HG03558 (cell line): ENCODE measurements at regions not wholly inside any gene's neighbourhood (a gene's known extent, or its start where the extent isn't known, plus 50 kb on each side); places are given as distances from the start of the nearest gene placed in this dataset.
"Not testable (repeated sequence)": the region's sequence is repeated elsewhere in the genome, so short reads cannot be mapped to it uniquely, and the experiment has no call there.

Experiments
- ATAC-seq: cut with Tn5 transposase; IDR thresholded peaks from one replicate; pipeline ENCODE4 v1.9.1; 2021; ENCODE audit warnings: moderate number of reproducible peaks; ENCODE audit not compliant: unreplicated experiment; ENCODE audit errors: extremely low read depth

GRCh38 chr2:4219571-4219970 lies 516.2 kb downstream of the DCDC2C start:
- ATAC-seq: no peak

DNA sequence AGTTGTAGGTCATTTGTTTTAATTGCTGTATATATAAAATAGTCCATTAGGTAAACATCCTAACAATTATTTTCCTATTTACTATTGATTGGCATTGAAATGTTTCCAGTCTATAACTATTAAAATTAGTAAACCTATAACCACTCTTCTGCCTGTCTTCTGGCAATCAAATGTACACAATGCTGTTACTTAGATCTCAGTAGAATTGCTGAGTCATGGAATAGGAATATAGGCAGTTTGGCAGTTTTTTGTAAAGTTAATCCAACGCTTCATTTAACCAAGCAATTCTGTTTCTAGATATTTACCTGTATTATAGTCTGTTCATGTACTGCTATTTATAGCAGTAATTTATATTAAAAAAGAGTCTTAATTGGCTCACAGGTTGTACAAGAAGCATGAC lies 518.1 kb downstream of the DCDC2C start:
- ATAC-seq: no peak

DNA sequence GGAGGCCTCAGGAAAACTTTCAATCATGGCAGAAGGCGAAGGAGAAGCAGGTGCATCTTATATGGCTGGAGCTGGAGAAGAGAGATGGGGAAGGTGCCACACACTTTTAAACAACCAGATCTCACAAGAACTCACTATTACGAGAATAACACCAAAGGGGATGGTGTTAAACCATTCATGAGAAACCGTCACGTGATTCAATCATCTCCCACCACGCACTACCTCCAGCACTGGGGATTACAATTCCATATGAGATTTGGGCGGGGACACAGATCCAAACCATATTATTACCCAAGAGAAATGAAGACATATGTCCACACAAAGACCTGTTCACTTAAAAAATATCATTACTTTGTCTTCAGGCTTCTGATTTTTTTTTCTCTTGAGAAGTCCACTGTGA lies 518.5 kb downstream of the DCDC2C start:
- no peak for ATAC-seq

- ATAC-seq: not testable (repeated sequence)
Observed at GRCh38 chr2:4244422-4244821, 541.0 kb downstream of the DCDC2C start.

DNA sequence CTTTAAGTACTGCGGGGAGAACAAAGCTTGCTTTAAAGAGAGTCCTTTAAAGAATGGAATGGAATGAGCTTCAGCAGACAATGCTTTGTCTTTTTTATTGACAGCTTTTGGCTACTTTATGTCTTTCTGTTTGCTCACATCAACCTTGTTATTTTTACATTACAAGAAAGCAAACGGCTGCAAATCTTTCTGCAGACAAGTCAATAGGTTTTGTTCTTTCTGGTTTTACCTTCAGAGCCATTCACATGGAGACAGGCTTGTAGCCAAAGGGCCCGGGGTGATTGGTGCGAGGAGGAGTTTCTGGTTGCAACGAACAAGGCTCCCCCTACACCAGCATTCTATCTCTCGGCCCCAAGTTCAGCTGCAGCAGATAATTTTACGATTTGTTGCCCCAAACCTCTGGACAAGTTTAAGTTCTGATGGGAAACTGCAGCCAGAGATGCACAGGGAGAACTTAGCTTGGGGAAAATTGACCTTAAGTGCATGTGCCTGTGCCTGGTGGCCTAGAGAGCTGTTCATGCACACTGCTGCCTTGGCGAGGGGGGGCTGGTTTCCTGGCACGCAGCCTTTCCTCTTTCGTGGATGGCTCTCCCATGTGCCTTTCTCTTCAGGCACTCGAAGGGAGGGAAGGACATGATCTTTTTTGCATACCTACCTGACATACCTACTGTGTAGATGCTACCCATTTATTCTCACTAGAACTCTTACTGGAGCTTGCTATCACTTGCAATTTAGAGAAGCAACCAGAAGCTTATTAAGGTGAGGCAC lies 543.2 kb downstream of the DCDC2C start:
- ATAC-seq: no peak

DNA sequence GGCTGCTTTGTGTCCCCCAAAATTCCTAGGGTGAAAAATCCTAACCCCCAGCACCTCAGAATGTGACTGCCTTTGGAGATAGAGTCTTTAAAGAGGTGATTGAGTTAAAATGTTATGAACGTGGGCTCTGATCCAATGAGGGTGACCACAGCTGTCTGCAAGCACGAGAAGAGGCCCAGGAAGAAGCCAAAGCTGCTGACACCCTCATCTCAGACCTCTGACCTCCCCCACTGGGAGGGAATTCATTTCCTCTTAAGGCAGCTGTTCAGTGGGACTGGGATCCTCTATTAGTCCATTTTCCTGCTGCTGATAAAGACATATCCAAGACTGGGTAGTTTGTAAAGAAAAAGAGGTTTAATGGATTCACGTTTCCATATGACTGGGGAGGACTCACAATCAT lies 544.4 kb downstream of the DCDC2C start:
- ATAC-seq: no peak

DNA sequence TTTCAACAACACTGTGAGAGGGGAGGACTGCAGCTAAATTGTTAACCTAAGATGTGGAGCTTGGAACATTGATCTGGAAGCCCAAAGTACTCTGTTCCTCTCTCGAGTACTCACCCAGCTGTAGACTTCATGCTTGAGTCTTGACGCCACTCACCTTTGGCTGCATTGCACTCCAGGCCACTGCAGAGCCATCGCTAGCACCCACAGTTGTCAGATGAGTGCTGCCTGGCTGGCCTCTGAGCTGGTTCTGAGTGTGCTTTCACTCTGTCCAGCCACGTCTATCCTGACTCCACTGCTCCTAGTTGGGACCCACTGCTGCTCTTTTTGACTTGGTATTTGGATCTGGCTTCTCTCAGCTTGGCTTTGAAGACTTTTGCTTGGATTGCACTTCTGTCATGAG lies 552.1 kb downstream of the DCDC2C start:
- ATAC-seq: no peak

DNA sequence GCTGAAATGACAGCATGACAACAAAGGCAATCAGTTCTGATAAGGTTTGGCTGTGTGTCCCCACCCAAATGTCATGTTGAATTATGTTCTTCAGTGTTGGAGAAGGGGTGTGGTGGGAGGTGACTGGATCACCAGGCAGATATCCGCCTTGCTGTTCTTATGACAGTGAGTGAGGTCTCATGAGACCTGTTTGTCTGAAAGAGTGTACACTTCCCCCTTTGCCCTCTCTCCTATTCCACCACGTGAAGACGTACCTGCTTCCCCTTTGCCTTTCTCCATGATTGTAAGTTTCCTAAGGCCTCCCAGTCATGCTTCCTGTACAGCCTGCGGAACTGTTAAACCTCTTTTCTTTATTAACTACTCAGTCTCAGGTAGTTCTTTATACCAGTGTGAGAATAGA lies 553.0 kb downstream of the DCDC2C start:
- no peak for ATAC-seq

DNA sequence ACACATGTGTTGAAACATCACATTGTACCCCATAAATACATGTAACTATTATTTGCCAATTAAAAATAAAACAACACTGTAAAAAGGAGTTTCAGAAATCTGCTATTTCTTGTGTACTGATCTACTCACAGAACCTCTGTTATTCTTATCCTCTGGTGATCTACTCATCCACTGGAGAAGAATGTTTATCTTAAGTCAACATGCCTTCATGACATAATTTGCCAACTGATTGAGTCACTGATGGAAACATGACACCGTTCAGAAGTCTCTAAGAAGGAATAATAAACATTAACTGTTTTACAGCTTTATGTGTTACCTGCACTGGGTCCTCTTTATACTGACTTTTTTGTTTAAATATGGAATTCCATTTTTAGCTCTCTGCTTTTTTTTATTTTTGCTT lies 555.2 kb downstream of the DCDC2C start:
- ATAC-seq: no peak

- no peak for ATAC-seq
Observed at GRCh38 chr2:4265936-4266335, 562.6 kb downstream of the DCDC2C start.

DNA sequence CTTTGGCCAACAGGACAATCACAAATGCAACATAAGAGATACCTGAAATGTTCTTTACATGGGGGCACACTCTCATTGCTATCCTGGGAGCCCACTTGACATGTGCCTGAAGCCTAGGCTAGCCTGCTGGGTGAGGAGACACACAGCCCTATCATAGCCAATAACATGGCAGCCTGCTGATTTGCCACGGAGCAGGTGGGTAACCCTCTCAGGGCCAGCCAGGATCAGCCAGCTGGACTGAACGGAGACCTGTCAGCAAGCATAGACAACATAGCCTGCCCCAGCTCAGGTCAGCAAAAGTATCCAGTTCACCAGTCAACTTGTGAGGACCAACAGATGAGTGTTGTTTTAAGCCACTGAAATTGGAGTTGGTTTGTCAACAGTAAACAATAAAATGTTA lies 566.5 kb downstream of the DCDC2C start:
- no peak for ATAC-seq

DNA sequence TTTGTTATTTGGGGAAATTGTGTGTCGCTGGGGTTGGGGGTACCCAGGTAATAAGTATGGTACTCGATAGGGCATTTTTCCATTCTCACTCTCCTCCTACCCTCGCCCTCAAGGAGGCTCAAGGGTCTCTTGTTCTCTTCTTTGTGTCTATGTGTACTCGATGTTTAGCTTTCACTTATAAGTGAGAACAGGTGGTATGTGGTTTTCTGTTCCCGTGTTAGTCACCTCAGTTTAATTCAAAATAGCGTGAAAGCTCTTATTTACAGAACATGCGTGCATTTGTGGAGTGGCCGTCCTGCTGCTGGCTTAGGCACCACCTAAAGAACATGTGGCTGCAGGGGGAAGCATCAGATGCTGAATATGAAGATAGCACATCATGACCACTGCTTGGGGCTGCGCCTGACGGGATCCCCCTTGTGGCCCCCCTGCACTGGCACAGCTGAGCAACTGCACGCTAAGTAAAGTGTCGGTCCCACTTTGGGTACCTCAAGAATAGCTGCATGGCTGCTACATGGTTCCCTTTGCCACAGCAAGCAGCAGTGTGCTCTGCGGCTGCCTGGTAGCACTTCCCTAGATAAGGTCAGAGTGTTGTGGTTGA lies 569.0 kb downstream of the DCDC2C start:
- no peak for ATAC-seq

- ATAC-seq: no peak
Observed at GRCh38 chr2:4278392-4278791, 575.0 kb downstream of the DCDC2C start.

- no peak for ATAC-seq
Observed at GRCh38 chr2:4279431-4279830, 576.1 kb downstream of the DCDC2C start.

GRCh38 chr2:4291430-4291829 lies 588.1 kb downstream of the DCDC2C start:
- ATAC-seq: no peak

GRCh38 chr2:4295680-4296079 lies 592.3 kb downstream of the DCDC2C start:
- no peak for ATAC-seq

GRCh38 chr2:4300616-4301015 lies 597.2 kb downstream of the DCDC2C start:
- ATAC-seq: no peak

GRCh38 chr2:4324531-4324930 lies 621.2 kb downstream of the DCDC2C start:
- ATAC-seq: no peak

GRCh38 chr2:4336864-4337263 lies 633.5 kb downstream of the DCDC2C start:
- ATAC-seq: no peak

GRCh38 chr2:4338345-4338744 lies 635.0 kb downstream of the DCDC2C start:
- ATAC-seq: no peak

DNA sequence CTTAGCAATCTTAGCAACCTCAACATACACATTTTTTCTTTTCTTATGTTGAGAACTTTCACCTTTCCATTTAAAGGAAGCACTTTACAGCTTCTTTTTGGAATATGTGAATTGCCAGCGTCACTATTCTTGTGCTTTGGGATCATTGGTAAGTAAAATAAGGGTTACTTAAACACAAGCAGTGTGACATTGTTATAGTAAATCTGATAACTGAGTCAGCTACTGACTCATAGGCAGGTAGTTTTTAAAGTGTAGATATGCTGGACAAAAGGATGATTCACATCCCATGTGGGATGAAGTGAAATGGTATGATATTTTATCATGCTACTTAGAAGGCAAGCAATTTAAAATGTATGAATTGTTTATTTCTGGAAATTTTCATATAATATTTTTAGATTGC lies 637.2 kb downstream of the DCDC2C start:
- no peak for ATAC-seq

- no peak for ATAC-seq
Observed at GRCh38 chr2:4346628-4347027, 643.3 kb downstream of the DCDC2C start.
